ENCODE measurements at regions not wholly inside any gene's neighbourhood (a gene's known extent, or its start where the extent isn't known, plus 50 kb on each side); places are given as distances from the start of the nearest gene placed in this dataset.

DNA sequence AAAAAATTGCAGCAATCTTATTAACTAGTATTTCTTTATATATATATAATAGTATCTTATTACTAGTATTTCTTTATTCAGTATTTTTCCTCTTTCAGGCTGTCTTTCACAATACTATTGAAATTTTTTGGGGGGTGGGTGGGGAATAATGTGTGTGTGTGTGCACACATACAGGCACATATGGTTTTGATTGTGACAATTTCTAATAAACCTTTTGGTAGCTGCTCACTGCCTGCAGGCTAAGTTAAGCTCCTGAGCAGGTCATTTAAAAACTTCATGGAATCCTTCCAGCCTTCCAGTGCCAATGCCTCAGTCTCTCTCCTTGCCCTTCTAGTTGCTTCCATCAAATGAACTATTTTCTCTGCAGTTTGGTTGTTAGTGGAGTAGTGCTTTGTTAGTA, 490.1 kb downstream of the PCNX1 start:
- Histone ChIP-seq H3F3A (ENCODE audit: low read depth) (no peaks in the 10 kb centered on the region), H3K27me3 (ENCODE audit: insufficient read depth, low read length, poor library complexity, severe bottlenecking) (no peaks in the 10 kb centered on the region), H3K9me3 (ENCODE audit: insufficient read depth, low read depth, low read length) (no peaks in the 10 kb centered on the region), H3K36me3 (ENCODE audit: insufficient read depth, low read length) (no peaks in the 10 kb centered on the region), H3K9ac (ENCODE audit: low read depth, low read length, poor library complexity, severe bottlenecking) (no peak overlapping the region), H2AFZ (ENCODE audit: low read length) (no peak overlapping the region), H3K4me3 (ENCODE audit: low read length, poor library complexity, severe bottlenecking) (no peak overlapping the region), H3K4me2 (ENCODE audit: low read depth, low read length, poor library complexity, severe bottlenecking) (no peak overlapping the region), H3K79me2 (ENCODE audit: insufficient read depth, low read length) (peaks cover 92% of the 10 kb centered on the region), H3K9me2 (replicated peaks; ENCODE audit: low read depth, low read length) (no peaks in the 10 kb centered on the region), H4K20me1 (ENCODE audit: insufficient read depth, low read length, poor library complexity, severe bottlenecking) (peaks cover 23% of the 10 kb centered on the region), H3K4me1 (ENCODE audit: insufficient read depth, low read length, poor library complexity, severe bottlenecking) (peaks cover 34% of the 10 kb centered on the region)
- TF ChIP-seq EZH2phosphoT487 (IDR thresholded peaks at IDR 0.05; ENCODE audit: borderline replicate concordance) = no peak
- TF ChIP-seq, protein P1, sequence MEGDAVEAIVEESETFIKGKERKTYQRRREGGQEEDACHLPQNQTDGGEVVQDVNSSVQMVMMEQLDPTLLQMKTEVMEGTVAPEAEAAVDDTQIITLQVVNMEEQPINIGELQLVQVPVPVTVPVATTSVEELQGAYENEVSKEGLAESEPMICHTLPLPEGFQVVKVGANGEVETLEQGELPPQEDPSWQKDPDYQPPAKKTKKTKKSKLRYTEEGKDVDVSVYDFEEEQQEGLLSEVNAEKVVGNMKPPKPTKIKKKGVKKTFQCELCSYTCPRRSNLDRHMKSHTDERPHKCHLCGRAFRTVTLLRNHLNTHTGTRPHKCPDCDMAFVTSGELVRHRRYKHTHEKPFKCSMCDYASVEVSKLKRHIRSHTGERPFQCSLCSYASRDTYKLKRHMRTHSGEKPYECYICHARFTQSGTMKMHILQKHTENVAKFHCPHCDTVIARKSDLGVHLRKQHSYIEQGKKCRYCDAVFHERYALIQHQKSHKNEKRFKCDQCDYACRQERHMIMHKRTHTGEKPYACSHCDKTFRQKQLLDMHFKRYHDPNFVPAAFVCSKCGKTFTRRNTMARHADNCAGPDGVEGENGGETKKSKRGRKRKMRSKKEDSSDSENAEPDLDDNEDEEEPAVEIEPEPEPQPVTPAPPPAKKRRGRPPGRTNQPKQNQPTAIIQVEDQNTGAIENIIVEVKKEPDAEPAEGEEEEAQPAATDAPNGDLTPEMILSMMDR (conservative IDR thresholded peaks at IDR 0.05; ENCODE audit: low read length) = no peak

DNA sequence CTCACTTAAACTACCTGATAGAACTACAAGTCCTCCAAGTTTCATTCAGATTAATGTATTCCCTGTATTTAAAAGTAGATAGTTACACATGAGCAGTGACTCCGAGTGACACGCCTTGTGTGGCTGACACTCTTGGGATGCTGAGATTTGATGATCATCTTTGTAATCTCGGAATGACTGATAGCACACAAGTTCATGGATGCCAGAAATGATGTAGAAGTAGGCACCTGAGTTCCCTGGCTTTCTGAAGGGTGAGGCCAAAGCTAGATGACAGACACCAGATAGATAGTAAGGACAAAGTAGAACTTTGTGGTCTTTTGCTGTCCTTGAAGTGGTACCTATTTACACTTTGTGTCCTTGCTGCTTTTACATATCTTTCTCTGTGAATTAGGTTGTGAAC, 491.2 kb downstream of the PCNX1 start:
- Histone ChIP-seq H3K79me2 (ENCODE audit: insufficient read depth, low read length) (peaks cover 90% of the 10 kb centered on the region), H3K4me1 (ENCODE audit: insufficient read depth, low read length, poor library complexity, severe bottlenecking) (peaks cover 29% of the 10 kb centered on the region), H3K9ac (ENCODE audit: low read depth, low read length, poor library complexity, severe bottlenecking) (no peak overlapping the region), H4K20me1 (ENCODE audit: insufficient read depth, low read length, poor library complexity, severe bottlenecking) (peaks cover 23% of the 10 kb centered on the region), H3K27me3 (ENCODE audit: insufficient read depth, low read length, poor library complexity, severe bottlenecking) (no peaks in the 10 kb centered on the region), H2AFZ (ENCODE audit: low read length) (no peak overlapping the region), H3K4me3 (ENCODE audit: low read length, poor library complexity, severe bottlenecking) (no peak overlapping the region), H3F3A (ENCODE audit: low read depth) (no peaks in the 10 kb centered on the region), H3K4me2 (ENCODE audit: low read depth, low read length, poor library complexity, severe bottlenecking) (peak overlapping the region; percentile 1), H3K36me3 (ENCODE audit: insufficient read depth, low read length) (no peaks in the 10 kb centered on the region), H3K9me2 (replicated peaks; ENCODE audit: low read depth, low read length) (no peaks in the 10 kb centered on the region), H3K9me3 (ENCODE audit: insufficient read depth, low read depth, low read length) (no peaks in the 10 kb centered on the region)
- no peak for TF ChIP-seq EZH2phosphoT487 (IDR thresholded peaks at IDR 0.05; ENCODE audit: borderline replicate concordance)
- TF ChIP-seq, protein P1 (conservative IDR thresholded peaks at IDR 0.05; ENCODE audit: low read length) = no peak

DNA sequence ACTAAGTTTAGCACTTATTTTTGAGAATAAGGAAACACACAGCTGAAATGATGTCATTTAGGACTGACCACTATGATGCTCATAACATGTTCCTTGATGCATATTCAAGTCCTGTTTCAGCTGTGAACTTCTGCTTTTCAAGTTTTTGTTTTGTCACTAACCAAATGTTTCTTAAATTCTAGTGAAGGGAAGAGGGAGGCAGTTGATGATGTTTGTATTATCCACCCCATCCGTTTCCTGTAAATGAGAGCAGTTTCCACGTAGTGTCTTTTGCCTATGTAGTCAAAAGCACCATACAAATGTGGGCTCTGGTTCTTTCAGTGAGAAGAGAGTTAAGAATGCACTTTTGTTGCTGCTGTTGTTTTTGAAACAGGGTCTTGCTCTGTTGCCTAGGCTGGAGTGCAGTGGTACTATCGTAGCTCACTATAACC, 491.8 kb downstream of the PCNX1 start:
- Histone ChIP-seq H3K4me1 (ENCODE audit: insufficient read depth, low read length, poor library complexity, severe bottlenecking) (peaks cover 31% of the 10 kb centered on the region), H3K9me3 (ENCODE audit: insufficient read depth, low read depth, low read length) (no peaks in the 10 kb centered on the region), H3K36me3 (ENCODE audit: insufficient read depth, low read length) (no peaks in the 10 kb centered on the region), H4K20me1 (ENCODE audit: insufficient read depth, low read length, poor library complexity, severe bottlenecking) (peaks cover 23% of the 10 kb centered on the region), H3K27me3 (ENCODE audit: insufficient read depth, low read length, poor library complexity, severe bottlenecking) (no peaks in the 10 kb centered on the region), H3K79me2 (ENCODE audit: insufficient read depth, low read length) (peaks cover 85% of the 10 kb centered on the region), H2AFZ (ENCODE audit: low read length) (no peak overlapping the region), H3F3A (ENCODE audit: low read depth) (no peaks in the 10 kb centered on the region), H3K4me2 (ENCODE audit: low read depth, low read length, poor library complexity, severe bottlenecking) (peak overlapping the region; percentile 1), H3K4me3 (ENCODE audit: low read length, poor library complexity, severe bottlenecking) (no peak overlapping the region), H3K9ac (ENCODE audit: low read depth, low read length, poor library complexity, severe bottlenecking) (no peak overlapping the region), H3K9me2 (replicated peaks; ENCODE audit: low read depth, low read length) (no peaks in the 10 kb centered on the region)
- TF ChIP-seq, protein P1 (conservative IDR thresholded peaks at IDR 0.05; ENCODE audit: low read length) = no peak
- TF ChIP-seq EZH2phosphoT487 (IDR thresholded peaks at IDR 0.05; ENCODE audit: borderline replicate concordance) = no peak

All from Loucy (cell line).